ENCODE measurements at regions not wholly inside any gene's neighbourhood (a gene's known extent, or its start where the extent isn't known, plus 50 kb on each side); places are given as distances from the start of the nearest gene placed in this dataset.

DNA sequence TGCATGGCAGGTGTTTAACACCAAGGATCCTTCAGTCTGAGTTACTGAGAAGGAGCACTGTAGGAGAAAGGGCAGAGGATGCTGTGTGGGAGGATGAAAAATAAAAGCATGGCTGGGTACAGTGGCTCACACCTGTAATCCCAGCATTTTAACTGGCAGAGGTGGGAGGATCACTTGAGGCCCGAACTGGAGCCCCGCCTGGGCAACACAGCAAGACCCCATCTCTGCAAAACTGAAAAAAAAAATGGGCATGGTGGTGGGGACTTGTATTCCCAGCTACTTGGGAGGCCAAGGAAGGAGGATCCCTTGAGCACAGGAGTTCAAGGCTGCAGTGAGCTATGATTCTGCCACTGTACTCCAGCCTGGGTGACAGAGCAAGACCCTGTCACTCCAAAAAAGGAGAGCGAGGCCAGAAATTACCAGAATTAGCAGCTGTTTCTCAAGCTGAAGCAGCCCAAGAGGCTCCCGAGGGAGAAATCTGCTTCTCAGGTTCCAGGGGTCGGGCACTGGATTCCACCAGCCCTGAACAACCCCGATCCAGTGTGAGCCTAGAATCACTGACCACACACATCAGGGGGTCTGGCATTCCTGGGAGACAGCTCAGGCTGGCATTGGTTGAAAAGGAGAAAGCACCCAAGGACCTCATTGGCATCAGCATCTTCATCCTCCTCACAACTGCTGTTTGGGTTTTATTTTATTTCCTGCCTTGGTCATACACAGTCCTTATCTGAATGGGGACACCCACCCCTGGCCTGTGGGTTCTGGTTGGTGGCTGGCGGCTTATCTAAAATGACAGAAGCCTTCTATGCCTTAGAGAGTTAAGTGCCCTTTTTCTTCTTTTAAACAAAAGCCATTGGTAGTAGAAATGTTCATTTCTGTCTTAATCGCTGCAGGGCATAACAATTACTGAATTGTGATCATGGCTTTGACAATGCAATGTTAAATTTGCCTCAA lies 66.3 kb upstream of the TRIM2 start:
- Histone ChIP-seq H3K9me3 (ENCODE audit: control insufficient read depth, insufficient read depth, low read length) (no peaks in the 10 kb centered on the region; the same call in 1 of the 2 replicates), H3K27ac (ENCODE audit: low read depth, low read length) (no peak overlapping the region), H3K4me3 (ENCODE audit: low read depth, low read length) (no peak overlapping the region), H3K27me3 (ENCODE audit: control insufficient read depth, insufficient read depth, low read length) (peaks cover 2% of the 10 kb centered on the region)
- POLR2A ChIA-PET, result no interaction called here
- CTCF ChIA-PET, result interaction anchor here (1.0 to 2.3 kb wide), 5 partner anchors 10 to 291 kb away, joined by 5 to 16 read pairs (median 6); no protein-coding TSS in a partner anchor
- TF ChIP-seq, protein P1, sequence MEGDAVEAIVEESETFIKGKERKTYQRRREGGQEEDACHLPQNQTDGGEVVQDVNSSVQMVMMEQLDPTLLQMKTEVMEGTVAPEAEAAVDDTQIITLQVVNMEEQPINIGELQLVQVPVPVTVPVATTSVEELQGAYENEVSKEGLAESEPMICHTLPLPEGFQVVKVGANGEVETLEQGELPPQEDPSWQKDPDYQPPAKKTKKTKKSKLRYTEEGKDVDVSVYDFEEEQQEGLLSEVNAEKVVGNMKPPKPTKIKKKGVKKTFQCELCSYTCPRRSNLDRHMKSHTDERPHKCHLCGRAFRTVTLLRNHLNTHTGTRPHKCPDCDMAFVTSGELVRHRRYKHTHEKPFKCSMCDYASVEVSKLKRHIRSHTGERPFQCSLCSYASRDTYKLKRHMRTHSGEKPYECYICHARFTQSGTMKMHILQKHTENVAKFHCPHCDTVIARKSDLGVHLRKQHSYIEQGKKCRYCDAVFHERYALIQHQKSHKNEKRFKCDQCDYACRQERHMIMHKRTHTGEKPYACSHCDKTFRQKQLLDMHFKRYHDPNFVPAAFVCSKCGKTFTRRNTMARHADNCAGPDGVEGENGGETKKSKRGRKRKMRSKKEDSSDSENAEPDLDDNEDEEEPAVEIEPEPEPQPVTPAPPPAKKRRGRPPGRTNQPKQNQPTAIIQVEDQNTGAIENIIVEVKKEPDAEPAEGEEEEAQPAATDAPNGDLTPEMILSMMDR (IDR thresholded peaks at IDR 0.05; ENCODE audit: low read depth, low read length), result no peak
- DNase-seq (ENCODE audit: low read depth, low spot score), result no peak

DNA sequence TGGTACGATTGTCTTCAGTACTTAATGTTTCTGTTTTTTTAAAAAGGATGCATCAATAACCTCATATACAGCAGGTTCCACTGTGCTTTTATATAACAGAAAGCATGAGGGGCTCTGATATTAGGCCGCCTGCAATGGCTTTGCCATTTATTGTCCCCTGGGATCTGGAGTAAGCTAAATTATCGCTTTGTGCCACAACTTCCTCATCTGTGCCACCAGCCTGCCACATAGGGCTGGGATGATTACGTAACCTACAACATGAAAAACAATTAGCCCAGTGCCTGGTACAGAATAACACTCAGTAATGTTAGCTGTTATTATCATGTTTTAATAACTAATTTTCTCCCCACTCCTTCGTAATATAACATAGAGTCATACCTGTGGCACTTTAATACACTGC lies 65.5 kb upstream of the TRIM2 start:
- Histone ChIP-seq H3K9me3 (ENCODE audit: control insufficient read depth, insufficient read depth, low read length) (no peaks in the 10 kb centered on the region; the same call in 1 of the 2 replicates), H3K27me3 (ENCODE audit: control insufficient read depth, insufficient read depth, low read length) (peaks cover 2% of the 10 kb centered on the region), H3K27ac (ENCODE audit: low read depth, low read length) (no peak overlapping the region), H3K4me3 (ENCODE audit: low read depth, low read length) (no peak overlapping the region)
- TF ChIP-seq, protein P1 (IDR thresholded peaks at IDR 0.05; ENCODE audit: low read depth, low read length), result no peak
- CTCF ChIA-PET, result interaction anchor here (1.0 to 1.8 kb wide), 2 partner anchors 11 to 180 kb away, joined by 5 to 6 read pairs; no protein-coding TSS in a partner anchor
- no peak for DNase-seq (ENCODE audit: low read depth, low spot score)
- POLR2A ChIA-PET, result no interaction called here

DNA sequence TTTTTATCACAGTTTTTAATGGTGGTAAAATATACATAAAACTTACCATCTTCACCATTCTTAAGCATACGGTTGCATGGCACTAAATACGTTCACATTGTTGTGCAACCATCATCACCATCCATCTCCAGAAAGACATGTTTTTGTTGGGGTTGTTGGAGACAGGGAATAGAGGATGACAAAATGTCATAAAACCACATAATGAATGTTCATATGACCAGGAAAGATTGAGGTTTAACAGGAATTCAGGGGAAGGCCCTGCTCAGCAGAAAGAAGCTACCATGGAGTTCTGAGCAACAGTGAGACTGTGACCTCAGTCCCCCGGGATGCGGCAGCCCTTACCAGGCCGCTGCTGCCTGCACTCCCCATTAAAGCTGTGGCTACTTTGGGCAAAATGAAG lies 63.9 kb upstream of the TRIM2 start:
- no peak overlapping the region for H3K27ac ChIP-seq (ENCODE audit: low read depth, low read length)
- no peak overlapping the region for H3K4me3 ChIP-seq (ENCODE audit: low read depth, low read length)
- POLR2A ChIA-PET, result no interaction called here
- DNase-seq (ENCODE audit: low read depth, low spot score), result no peak
- CTCF ChIA-PET, result interaction anchor here (0.7 to 3.3 kb wide), 2 partner anchors 57 to 177 kb away, joined by 3 to 67 read pairs; no protein-coding TSS in a partner anchor
- no peaks in the 10 kb centered on the region for H3K9me3 ChIP-seq (ENCODE audit: control insufficient read depth, insufficient read depth, low read length)
- peaks cover 2% of the 10 kb centered on the region for H3K27me3 ChIP-seq (ENCODE audit: control insufficient read depth, insufficient read depth, low read length)
- TF ChIP-seq, protein P1 (IDR thresholded peaks at IDR 0.05; ENCODE audit: low read depth, low read length), result no peak

DNA sequence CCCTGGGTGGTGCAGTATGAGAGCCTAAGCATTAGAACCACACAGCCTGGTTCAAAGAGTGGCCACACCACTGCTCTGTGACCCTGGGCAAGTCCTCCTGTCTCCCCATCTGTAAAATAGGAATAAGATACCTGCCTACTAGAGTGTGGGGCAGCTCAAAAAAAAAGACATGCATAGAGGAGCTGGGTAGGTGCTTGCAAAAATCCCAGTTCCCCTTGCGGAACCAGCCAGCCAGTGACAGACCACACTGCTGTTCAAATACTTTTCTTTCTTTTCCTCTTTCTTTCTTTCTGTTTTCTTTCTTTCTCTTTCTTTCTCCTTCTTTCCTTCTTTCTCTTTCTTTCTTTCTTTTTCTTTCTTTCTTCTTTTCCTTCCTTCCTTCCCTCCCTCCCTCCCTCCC lies 63.0 kb upstream of the TRIM2 start:
- Histone ChIP-seq H3K9me3 (ENCODE audit: control insufficient read depth, insufficient read depth, low read length) (no peaks in the 10 kb centered on the region), H3K27me3 (ENCODE audit: control insufficient read depth, insufficient read depth, low read length) (peaks cover 2% of the 10 kb centered on the region), H3K27ac (ENCODE audit: low read depth, low read length) (no peak overlapping the region), H3K4me3 (ENCODE audit: low read depth, low read length) (no peak overlapping the region)
- CTCF ChIA-PET, result interaction anchor here (0.9 to 3.3 kb wide), 3 partner anchors 176 to 233 kb away, joined by 3 to 67 read pairs (median 35); partner anchors contain the start of gene MND1
- POLR2A ChIA-PET, result no interaction called here
- DNase-seq (ENCODE audit: low read depth, low spot score), result no peak
- TF ChIP-seq, protein P1 (IDR thresholded peaks at IDR 0.05; ENCODE audit: low read depth, low read length), result no peak
